ENCODE measurements at regions not wholly inside any gene's neighbourhood (a gene's known extent, or its start where the extent isn't known, plus 50 kb on each side); places are given as distances from the start of the nearest gene placed in this dataset.
A peak's percentile ranks its signal among the peaks of the same experiment; 100 is the strongest.
"Not testable (repeated sequence)": the region's sequence is repeated elsewhere in the genome, so short reads cannot be mapped to it uniquely, and the experiment has no call there.

DNA sequence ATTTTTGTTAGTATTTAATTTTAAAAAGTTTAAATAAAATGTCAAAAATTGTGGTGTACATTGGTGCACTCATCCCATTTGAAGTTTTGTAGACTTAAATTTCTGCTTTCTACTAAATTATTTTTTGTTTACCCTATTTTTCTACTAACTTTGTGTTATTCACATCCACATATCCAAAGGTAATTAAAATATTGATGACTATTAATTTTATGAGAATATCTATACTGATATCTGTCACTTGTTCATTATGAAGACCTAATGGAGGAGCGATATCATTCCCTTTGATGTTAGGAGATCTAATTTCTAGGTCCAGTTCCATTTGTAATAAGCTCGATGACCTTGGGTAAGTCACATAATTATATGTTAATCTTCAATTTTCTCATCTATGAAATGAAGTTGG, 325.7 kb upstream of the STXBP6 start:
- 1% methylated on average over 2 of the region's 2 CpGs for WGBS (ENCODE audit: missing lambda C conversion rate)
- no peaks in the 10 kb centered on the region for H3K9me3 ChIP-seq
- H3K27ac ChIP-seq = no peak overlapping the region
- TF ChIP-seq TFCP2L1 (CRISPR knock-in tag; IDR thresholded peaks at IDR 0.05) (no peak), MAFK (IDR thresholded peaks at IDR 0.05; ENCODE audit: partially characterized antibody) (peak; percentile 54)
- ATAC-seq (no peak), DNase-seq (ENCODE audit: low read depth in 1 of 2, low spot score in 1 of 2) (no peak), FAIRE-seq (no peak)
- ChIA-PET CTCF (no interaction called here), POLR2A (no interaction called here)
- no peaks in the 10 kb centered on the region for H3K4me1 ChIP-seq
- no peak overlapping the region for H3K4me2 ChIP-seq
- H3K4me3 ChIP-seq = no peak overlapping the region

DNA sequence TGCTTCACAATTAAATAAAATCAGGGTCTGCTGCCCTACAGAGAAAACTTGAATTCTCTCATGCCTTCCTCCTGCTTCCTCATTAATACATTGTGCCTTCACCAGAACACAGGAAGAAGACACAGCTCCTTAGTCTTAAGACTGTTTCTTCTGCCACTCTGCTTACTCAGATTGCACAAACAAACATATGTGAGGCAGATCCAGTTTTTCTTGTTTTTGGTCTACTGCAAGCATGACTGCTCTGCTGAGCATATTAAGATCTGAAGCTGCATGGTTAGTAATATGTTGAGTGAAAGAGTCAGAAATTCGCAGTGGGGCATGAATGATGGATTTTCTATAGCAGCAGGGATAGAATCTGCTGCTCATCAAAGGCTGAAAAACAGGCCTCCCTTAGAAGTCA, 321.1 kb upstream of the STXBP6 start:
- ATAC-seq (no peak), FAIRE-seq (no peak), DNase-seq (ENCODE audit: low read depth in 1 of 2, low spot score in 1 of 2) (no peak)
- no peak overlapping the region for H3K27ac ChIP-seq
- POLR2A ChIA-PET = no interaction called here
- H3K4me3 ChIP-seq = no peak overlapping the region
- no peaks in the 10 kb centered on the region for H3K9me3 ChIP-seq
- CTCF ChIA-PET = no interaction called here
- H3K4me2 ChIP-seq = no peak overlapping the region
- H3K4me1 ChIP-seq = no peaks in the 10 kb centered on the region
- WGBS (ENCODE audit: missing lambda C conversion rate) = 0% methylated on average over 1 of the region's 1 CpG
- no peak for TF ChIP-seq HOXA7 (CRISPR knock-in tag; IDR thresholded peaks at IDR 0.05)
- TF ChIP-seq HEYL (CRISPR knock-in tag; IDR thresholded peaks at IDR 0.05) = no peak
- TF ChIP-seq, protein P1, sequence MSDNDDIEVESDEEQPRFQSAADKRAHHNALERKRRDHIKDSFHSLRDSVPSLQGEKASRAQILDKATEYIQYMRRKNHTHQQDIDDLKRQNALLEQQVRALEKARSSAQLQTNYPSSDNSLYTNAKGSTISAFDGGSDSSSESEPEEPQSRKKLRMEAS (IDR thresholded peaks at IDR 0.05) = no peak
- no peak for TF ChIP-seq EHF (CRISPR knock-in tag; IDR thresholded peaks at IDR 0.05)
- TF ChIP-seq CBX8 (IDR thresholded peaks at IDR 0.05) = no peak
- TF ChIP-seq, protein P2, sequence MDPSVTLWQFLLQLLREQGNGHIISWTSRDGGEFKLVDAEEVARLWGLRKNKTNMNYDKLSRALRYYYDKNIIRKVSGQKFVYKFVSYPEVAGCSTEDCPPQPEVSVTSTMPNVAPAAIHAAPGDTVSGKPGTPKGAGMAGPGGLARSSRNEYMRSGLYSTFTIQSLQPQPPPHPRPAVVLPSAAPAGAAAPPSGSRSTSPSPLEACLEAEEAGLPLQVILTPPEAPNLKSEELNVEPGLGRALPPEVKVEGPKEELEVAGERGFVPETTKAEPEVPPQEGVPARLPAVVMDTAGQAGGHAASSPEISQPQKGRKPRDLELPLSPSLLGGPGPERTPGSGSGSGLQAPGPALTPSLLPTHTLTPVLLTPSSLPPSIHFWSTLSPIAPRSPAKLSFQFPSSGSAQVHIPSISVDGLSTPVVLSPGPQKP (IDR thresholded peaks at IDR 0.05; ENCODE audit: low read depth, low read length) = no peak
- TF ChIP-seq ESRRA (IDR thresholded peaks at IDR 0.05; ENCODE audit: borderline replicate concordance, low read length) = no peak
- no peak for TF ChIP-seq TP53 (CRISPR knock-in tag; IDR thresholded peaks at IDR 0.05)
- TF ChIP-seq, protein P3, sequence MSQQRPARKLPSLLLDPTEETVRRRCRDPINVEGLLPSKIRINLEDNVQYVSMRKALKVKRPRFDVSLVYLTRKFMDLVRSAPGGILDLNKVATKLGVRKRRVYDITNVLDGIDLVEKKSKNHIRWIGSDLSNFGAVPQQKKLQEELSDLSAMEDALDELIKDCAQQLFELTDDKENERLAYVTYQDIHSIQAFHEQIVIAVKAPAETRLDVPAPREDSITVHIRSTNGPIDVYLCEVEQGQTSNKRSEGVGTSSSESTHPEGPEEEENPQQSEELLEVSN (IDR thresholded peaks at IDR 0.05; ENCODE audit: borderline replicate concordance, low read depth) = no peak
- TF ChIP-seq ZC3H11A (IDR thresholded peaks at IDR 0.05) = no peak
- TF ChIP-seq SREBF2 (IDR thresholded peaks at IDR 0.05) = no peak
- no peak for TF ChIP-seq EHMT2 (IDR thresholded peaks at IDR 0.05; ENCODE audit: low read depth)
- no peak for TF ChIP-seq RNF2 (IDR thresholded peaks at IDR 0.05; ENCODE audit: borderline replicate concordance, low read depth)
- TF ChIP-seq BHLHE40 (IDR thresholded peaks at IDR 0.05; ENCODE audit: low read depth, low read length) = no peak
- no peak for TF ChIP-seq CHD4 (IDR thresholded peaks at IDR 0.05; ENCODE audit: borderline replicate concordance)

DNA sequence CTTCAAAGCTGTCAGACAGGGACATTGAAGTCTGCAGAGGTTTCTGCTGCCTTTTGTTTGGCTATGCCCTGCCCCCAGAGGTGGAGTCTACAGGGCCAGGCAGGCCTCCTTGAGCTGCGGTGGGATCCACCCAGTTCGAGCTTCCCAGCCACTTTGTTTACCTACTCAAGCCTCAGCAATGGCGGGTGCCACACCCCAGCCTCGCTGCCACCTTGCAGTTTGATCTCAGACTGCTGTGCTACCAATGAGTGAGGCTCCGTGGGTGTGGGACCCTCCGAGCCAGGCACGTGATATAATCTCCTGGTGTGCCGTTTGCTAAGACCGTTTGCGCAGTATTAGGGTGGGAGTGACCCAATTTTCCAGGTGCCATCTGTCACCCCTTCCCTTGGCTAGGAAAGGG, 320.1 kb upstream of the STXBP6 start:
- FAIRE-seq; H3K4me2 ChIP-seq; H3K9me3 ChIP-seq; CTCF ChIA-PET; H3K4me3 ChIP-seq; ATAC-seq; POLR2A ChIA-PET; DNase-seq (ENCODE audit: low read depth in 1 of 2, low spot score in 1 of 2); H3K4me1 ChIP-seq; H3K27ac ChIP-seq: not testable (repeated sequence)
- WGBS (ENCODE audit: missing lambda C conversion rate) = no CpG with 5 or more reads among the region's 10 CpGs

DNA sequence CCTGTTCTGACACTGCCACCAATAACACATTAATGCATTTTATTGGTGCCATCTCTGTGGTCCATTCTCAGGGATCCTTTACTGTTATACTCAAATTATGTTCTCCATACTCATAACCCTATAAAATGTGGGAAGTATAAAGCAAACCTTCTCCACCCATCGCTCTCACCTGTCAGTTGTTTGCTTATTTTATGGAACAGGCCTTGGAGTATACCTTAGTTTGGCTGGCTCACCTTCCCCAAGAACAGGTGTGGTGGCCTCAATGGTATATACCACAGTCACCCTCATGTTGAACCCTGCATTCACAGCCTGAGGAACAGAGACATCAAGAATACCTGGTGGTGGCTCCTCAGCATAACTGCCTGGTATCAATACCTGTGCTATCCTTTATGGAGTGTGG, 308.4 kb upstream of the STXBP6 start:
- Histone ChIP-seq H3K27ac (no peak overlapping the region), H3K4me2 (no peak overlapping the region), H3K9me3 (no peaks in the 10 kb centered on the region), H3K4me1 (no peaks in the 10 kb centered on the region), H3K4me3 (no peak overlapping the region)
- 5% methylated on average over 1 of the region's 1 CpG for WGBS (ENCODE audit: missing lambda C conversion rate)
- no peak for ATAC-seq
- no peak for DNase-seq (ENCODE audit: low read depth in 1 of 2, low spot score in 1 of 2)
- CTCF ChIA-PET = no interaction called here
- no peak for FAIRE-seq
- POLR2A ChIA-PET = no interaction called here
- no peak for TF ChIP-seq JUNB (IDR thresholded peaks at IDR 0.05)
- no peak for TF ChIP-seq FOXS1 (CRISPR knock-in tag; IDR thresholded peaks at IDR 0.05)
- TF ChIP-seq MAZ (IDR thresholded peaks at IDR 0.05; ENCODE audit: borderline replicate concordance, low read depth, low read length) = no peak
- TF ChIP-seq, protein P4, sequence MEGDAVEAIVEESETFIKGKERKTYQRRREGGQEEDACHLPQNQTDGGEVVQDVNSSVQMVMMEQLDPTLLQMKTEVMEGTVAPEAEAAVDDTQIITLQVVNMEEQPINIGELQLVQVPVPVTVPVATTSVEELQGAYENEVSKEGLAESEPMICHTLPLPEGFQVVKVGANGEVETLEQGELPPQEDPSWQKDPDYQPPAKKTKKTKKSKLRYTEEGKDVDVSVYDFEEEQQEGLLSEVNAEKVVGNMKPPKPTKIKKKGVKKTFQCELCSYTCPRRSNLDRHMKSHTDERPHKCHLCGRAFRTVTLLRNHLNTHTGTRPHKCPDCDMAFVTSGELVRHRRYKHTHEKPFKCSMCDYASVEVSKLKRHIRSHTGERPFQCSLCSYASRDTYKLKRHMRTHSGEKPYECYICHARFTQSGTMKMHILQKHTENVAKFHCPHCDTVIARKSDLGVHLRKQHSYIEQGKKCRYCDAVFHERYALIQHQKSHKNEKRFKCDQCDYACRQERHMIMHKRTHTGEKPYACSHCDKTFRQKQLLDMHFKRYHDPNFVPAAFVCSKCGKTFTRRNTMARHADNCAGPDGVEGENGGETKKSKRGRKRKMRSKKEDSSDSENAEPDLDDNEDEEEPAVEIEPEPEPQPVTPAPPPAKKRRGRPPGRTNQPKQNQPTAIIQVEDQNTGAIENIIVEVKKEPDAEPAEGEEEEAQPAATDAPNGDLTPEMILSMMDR (IDR thresholded peaks at IDR 0.05) = no peak
- TF ChIP-seq ZNF302 (CRISPR knock-in tag; IDR thresholded peaks at IDR 0.05) = no peak
- TF ChIP-seq KDM5A (IDR thresholded peaks at IDR 0.05) = no peak
- no peak for TF ChIP-seq MYC (IDR thresholded peaks at IDR 0.05; ENCODE audit: borderline replicate concordance, low read length)
- no peak for TF ChIP-seq NR3C1 (IDR thresholded peaks at IDR 0.05)
- TF ChIP-seq, protein P5, sequence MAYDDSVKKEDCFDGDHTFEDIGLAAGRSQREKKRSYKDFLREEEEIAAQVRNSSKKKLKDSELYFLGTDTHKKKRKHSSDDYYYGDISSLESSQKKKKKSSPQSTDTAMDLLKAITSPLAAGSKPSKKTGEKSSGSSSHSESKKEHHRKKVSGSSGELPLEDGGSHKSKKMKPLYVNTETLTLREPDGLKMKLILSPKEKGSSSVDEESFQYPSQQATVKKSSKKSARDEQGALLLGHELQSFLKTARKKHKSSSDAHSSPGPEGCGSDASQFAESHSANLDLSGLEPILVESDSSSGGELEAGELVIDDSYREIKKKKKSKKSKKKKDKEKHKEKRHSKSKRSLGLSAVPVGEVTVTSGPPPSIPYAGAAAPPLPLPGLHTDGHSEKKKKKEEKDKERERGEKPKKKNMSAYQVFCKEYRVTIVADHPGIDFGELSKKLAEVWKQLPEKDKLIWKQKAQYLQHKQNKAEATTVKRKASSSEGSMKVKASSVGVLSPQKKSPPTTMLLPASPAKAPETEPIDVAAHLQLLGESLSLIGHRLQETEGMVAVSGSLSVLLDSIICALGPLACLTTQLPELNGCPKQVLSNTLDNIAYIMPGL (CRISPR knock-in tag; IDR thresholded peaks at IDR 0.05; ENCODE audit: borderline replicate concordance) = no peak
- TF ChIP-seq HOXB13 (CRISPR knock-in tag; IDR thresholded peaks at IDR 0.05; ENCODE audit: low read depth) = no peak
- no peak for TF ChIP-seq HEYL (CRISPR knock-in tag; IDR thresholded peaks at IDR 0.05)
- TF ChIP-seq JUN (IDR thresholded peaks at IDR 0.05) = no peak
- no peak for TF ChIP-seq CBX2 (IDR thresholded peaks at IDR 0.05; ENCODE audit: borderline replicate concordance, low read depth)
- no peak for TF ChIP-seq EP300 (IDR thresholded peaks at IDR 0.05)
